Choroid plexus epithelial cell (primary cell): ENCODE measurements at regions not wholly inside any gene's neighbourhood (a gene's known extent, or its start where the extent isn't known, plus 50 kb on each side); places are given as distances from the start of the nearest gene placed in this dataset.

ENCODE experiments used
- DNase-seq: peaks from one replicate; pipeline ENCODE4 v3.0.0-alpha.2; 2010; ENCODE audit warnings: low read depth
- H3K4me3 ChIP-seq: 2 replicates; pipeline ENCODE4 v1.5.1; 2011; ENCODE audit warnings: low read depth, mild to moderate bottlenecking, control low read depth, low read length, moderate library complexity
- TF ChIP-seq, protein P1 (sequence below): conservative IDR thresholded peaks from 2 replicates; pipeline ENCODE4 v1.5.1; 2011; ENCODE audit warnings: low read depth, mild to moderate bottlenecking, control low read depth, inconsistent platforms, low read length, moderate library complexity

DNA sequence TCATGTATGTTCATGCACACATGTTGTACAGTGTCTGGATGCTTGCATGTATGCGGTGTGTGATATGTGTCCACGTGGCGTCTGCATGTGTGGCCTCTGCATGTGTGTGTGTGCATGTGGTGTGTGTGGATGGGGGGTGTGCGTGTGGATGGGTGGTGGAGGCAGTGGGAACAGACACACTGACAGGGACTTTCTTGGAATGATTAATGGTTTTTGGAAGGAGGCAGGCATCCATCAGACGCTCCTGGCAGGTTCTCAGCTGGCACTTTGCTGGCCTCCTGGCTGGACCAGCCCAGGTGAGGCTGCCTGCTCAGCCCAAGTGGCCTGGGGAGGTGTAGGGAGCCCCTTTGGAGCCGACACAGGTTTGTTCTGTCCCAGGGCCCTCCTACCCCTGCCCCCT is 121.2 kb upstream of the CIBAR2 start:
- no peak for DNase-seq
- TF ChIP-seq, protein P1, sequence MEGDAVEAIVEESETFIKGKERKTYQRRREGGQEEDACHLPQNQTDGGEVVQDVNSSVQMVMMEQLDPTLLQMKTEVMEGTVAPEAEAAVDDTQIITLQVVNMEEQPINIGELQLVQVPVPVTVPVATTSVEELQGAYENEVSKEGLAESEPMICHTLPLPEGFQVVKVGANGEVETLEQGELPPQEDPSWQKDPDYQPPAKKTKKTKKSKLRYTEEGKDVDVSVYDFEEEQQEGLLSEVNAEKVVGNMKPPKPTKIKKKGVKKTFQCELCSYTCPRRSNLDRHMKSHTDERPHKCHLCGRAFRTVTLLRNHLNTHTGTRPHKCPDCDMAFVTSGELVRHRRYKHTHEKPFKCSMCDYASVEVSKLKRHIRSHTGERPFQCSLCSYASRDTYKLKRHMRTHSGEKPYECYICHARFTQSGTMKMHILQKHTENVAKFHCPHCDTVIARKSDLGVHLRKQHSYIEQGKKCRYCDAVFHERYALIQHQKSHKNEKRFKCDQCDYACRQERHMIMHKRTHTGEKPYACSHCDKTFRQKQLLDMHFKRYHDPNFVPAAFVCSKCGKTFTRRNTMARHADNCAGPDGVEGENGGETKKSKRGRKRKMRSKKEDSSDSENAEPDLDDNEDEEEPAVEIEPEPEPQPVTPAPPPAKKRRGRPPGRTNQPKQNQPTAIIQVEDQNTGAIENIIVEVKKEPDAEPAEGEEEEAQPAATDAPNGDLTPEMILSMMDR, result no peak
- H3K4me3 ChIP-seq, result no peak overlapping the region

DNA sequence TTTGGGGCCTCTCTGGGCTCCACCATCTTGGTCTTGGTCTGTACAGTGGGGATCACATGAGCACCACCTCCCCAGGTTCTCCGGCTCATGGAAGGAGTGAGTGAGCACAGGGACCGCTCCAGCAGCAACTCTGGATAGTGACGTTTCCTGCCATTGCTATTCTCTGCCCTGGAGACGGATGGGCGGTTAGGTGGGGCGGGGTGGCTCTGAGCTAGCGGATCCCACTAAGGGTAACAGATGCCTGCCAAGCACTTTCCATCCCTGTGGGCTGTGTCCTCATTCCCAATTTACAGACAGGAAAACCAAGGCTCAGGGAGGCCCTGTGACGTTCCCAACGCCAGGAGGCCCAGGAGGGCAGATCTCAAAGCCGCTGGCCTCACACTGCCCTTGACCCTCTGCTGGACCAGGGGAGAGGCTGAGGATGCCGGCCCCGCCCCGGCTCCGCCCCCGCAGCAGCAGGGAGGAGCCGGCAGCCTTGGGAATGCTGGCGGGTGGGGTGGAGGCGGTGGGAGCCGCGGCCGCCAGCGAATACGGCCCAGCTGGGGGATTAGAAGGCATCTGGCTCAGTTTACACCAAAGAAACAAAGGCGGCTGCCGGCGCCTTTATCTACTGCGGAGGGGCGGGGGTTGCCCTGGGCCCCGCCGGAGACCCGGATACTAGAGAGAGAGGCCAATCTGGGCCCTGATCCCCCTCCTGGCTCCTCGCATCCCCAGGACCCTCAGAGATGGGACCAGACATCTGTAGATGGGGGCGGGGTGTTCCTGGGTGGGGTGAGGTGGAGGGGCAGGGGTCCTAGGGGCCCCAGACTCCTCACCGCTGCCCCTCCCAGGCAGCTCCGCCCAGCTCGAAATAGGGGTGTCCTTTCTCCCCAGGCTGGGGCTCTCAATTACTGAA is 122.3 kb upstream of the CIBAR2 start:
- TF ChIP-seq, protein P1, result no peak
- peak overlapping the region; percentile 47 for H3K4me3 ChIP-seq
- peak; percentile 83 for DNase-seq

DNA sequence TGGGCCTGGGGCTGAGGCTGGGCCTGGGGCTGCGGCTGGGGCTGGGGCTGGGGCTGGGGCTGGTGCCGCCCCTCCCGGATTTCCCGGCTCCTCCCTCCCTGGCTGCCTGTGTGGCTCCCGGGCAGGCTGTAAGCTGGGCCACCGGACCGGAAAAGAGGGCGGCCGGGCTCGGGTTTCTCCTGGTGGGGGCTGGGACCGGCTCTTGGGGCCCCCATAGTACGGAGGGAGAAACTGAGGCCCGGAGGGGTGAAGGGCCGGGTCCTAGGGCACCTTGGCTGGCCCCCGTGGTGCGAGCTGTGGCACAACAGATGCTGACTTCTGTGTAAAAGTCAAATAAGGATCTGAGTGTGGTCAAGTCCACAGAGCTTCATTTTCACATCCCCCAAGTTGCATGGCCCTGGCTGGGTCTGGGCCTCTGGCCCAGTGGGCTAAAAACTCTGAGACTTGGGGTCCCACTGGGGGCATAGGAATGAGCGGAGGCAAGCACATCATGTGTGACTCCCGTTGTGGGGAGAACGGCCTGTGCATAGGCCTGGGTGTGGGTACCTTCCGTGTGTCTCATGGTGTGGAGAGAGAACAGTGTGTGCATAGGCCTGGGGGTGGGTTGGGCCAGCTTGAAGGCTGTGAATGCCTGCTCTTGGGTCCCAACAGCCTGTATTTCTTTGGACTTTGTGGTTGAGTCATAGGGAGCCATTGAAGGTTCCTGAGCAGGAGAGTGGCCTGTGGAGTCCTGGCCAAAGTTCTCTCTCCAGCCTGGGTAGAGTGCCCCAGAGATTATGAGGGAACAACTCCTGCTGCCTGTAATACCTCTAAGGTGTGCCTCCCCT is 123.9 kb upstream of the CIBAR2 start:
- TF ChIP-seq, protein P1, result no peak
- H3K4me3 ChIP-seq, result peak overlapping the region; percentile 47

DNA sequence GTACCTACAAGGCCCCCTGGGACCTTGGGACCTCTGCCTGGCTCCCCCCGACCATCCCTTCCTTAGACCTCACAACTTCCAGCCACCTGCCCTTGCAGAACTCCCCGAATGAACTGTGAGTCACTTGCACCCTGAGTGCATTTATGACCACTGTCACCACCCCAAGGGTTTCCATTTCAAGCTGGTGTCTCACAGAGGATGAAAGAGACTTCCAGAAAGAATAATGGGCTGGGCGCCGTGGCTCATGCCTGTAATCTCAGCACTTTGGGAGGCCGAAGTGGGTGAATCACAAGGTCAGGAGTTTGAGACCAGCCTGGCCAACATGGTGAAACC is 124.5 kb upstream of the CIBAR2 start:
- DNase-seq, result no peak
- H3K4me3 ChIP-seq, result no peak overlapping the region
- TF ChIP-seq, protein P1, result no peak

More for the DNA sequence above, 123.9 kb upstream of the CIBAR2 start:
- peak; percentile 44 for DNase-seq

DNA sequence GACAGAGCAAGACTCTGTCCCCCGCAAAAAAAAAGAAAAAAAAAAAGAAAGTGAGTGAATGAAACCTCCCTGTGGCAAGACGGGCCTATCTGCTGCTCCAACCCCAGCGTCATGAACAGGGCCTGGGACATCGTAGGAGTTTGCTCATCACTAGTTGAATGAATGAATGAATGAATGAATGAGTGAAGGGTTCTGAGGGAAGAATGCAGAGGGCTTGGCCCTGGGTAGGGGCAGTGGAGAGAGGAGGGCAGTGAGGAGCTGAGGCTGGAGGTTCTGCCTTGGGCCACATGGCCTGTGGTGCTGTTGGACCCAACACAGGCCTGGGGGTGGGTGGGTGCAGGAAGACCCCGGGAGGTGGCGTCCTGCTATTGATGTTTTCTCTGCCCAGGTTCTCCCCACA is 125.5 kb upstream of the CIBAR2 start:
- TF ChIP-seq, protein P1, result no peak

DNA sequence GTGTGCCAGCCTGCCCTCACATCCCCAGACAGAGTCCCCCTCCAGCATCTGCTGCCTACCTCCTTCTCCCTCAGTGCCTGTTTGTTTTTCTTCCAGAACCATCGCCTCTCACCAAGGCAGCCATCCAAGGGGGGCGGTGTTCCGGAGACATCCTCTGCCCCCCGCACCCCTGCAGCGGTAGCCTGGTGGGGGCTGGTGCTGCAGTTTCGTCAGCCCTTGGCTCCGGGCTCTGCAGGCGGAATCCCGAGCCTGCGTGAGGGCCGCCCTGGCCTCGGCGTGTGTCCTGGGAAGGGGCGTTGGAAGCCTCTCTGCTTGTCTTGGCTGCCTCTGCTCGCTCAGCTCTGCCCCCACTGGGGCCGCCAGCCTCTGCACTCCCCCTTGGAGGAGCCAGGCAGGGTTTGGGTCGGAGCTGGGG is 126.0 kb upstream of the CIBAR2 start:
- DNase-seq, result peak; percentile 95
- TF ChIP-seq, protein P1, result peak; percentile 42
- no peak overlapping the region for H3K4me3 ChIP-seq

More for the DNA sequence above, 125.5 kb upstream of the CIBAR2 start:
- no peak for DNase-seq
- H3K4me3 ChIP-seq, result no peak overlapping the region
